NT2/D1 (cell line): ENCODE measurements at regions not wholly inside any gene's neighbourhood (a gene's known extent, or its start where the extent isn't known, plus 50 kb on each side); places are given as distances from the start of the nearest gene placed in this dataset.

ENCODE experiments used
- SUZ12 ChIP-seq: IDR thresholded peaks from 2 replicates; pipeline ENCODE4 v1.6.1; 2011; ENCODE audit not compliant: insufficient read length, insufficient read depth; ENCODE audit errors: extremely low read depth
- YY1 ChIP-seq: IDR thresholded peaks from 2 replicates; pipeline ENCODE4 v1.6.1; 2011; ENCODE audit not compliant: insufficient read length, insufficient read depth
- ZNF274 ChIP-seq: IDR thresholded peaks from 2 replicates; pipeline ENCODE4 v1.6.1; 2011; ENCODE audit warnings: mild to moderate bottlenecking, low read depth, low read length

- no peak for TF ChIP-seq YY1
- no peak for TF ChIP-seq ZNF274
- no peak for TF ChIP-seq SUZ12
Observed at GRCh38 chr2:64246962-64247361, 102.7 kb upstream of the PELI1 start.
